WERI-Rb-1 (cell line): ENCODE measurements at regions not wholly inside any gene's neighbourhood (a gene's known extent, or its start where the extent isn't known, plus 50 kb on each side); places are given as distances from the start of the nearest gene placed in this dataset.

Experiments used
- DNase-seq: peaks from one replicate; pipeline ENCODE4 v3.0.0-alpha.2; 2020
- H3K27ac ChIP-seq: fragments of 250-450 bp; sonication (Bioruptor Pico); 2 replicates; pipeline ENCODE4 v1.5.1; 2020; ENCODE audit warnings: mild to moderate bottlenecking, moderate library complexity
- H3K27me3 ChIP-seq: fragments of 250-450 bp; sonication (Bioruptor Pico); 2 replicates; pipeline ENCODE4 v1.5.1; 2021; ENCODE audit warnings: mild to moderate bottlenecking, low read depth, moderate library complexity; ENCODE audit not compliant: insufficient read depth, severe bottlenecking
- H3K36me3 ChIP-seq: fragments of 250-450 bp; sonication (Bioruptor Pico); 2 replicates; pipeline ENCODE4 v1.5.1; 2020; ENCODE audit warnings: mild to moderate bottlenecking, moderate library complexity
- H3K4me3 ChIP-seq: 2 replicates; pipeline ENCODE4 v1.5.1; 2011; ENCODE audit warnings: low read depth, mild to moderate bottlenecking, control low read depth, low read length
- H3K9me3 ChIP-seq: fragments of 250-450 bp; sonication (Bioruptor Pico); 2 replicates; pipeline ENCODE4 v1.5.1; 2021; ENCODE audit warnings: mild to moderate bottlenecking, moderate library complexity; ENCODE audit not compliant: severe bottlenecking
- CTCF ChIP-seq: IDR thresholded peaks from 2 replicates; pipeline ENCODE4 v1.5.1; 2011; ENCODE audit warnings: low read depth, mild to moderate bottlenecking, control low read depth, inconsistent platforms, low read length

GRCh38 chr13:34506796-34507195 is 435.3 kb upstream of the NBEA start:
- TF ChIP-seq CTCF: no peak
- no peak for DNase-seq
- Histone ChIP-seq H3K27ac (no peak overlapping the region), H3K4me3 (no peak overlapping the region), H3K27me3 (no peaks in the 10 kb centered on the region), H3K36me3 (no peaks in the 10 kb centered on the region), H3K9me3 (no peaks in the 10 kb centered on the region)

- TF ChIP-seq CTCF: no peak
- H3K4me3 ChIP-seq: no peak overlapping the region
- no peak for DNase-seq
- H3K36me3 ChIP-seq: no peaks in the 10 kb centered on the region
- no peaks in the 10 kb centered on the region for H3K27me3 ChIP-seq
- no peaks in the 10 kb centered on the region for H3K9me3 ChIP-seq
- H3K27ac ChIP-seq: no peak overlapping the region
Observed at GRCh38 chr13:34507630-34508029, 434.4 kb upstream of the NBEA start.

GRCh38 chr13:34512817-34513216 is 429.3 kb upstream of the NBEA start:
- no peaks in the 10 kb centered on the region for H3K36me3 ChIP-seq
- no peak for TF ChIP-seq CTCF
- DNase-seq: no peak
- H3K27me3 ChIP-seq: no peaks in the 10 kb centered on the region
- H3K4me3 ChIP-seq: no peak overlapping the region
- no peak overlapping the region for H3K27ac ChIP-seq
- H3K9me3 ChIP-seq: no peaks in the 10 kb centered on the region

- no peak overlapping the region for H3K27ac ChIP-seq
- H3K27me3 ChIP-seq: no peaks in the 10 kb centered on the region
- no peaks in the 10 kb centered on the region for H3K36me3 ChIP-seq
- no peak overlapping the region for H3K4me3 ChIP-seq
- DNase-seq: no peak
- no peak for TF ChIP-seq CTCF
- no peaks in the 10 kb centered on the region for H3K9me3 ChIP-seq
Observed at GRCh38 chr13:34513526-34513925, 428.5 kb upstream of the NBEA start.

- no peak for TF ChIP-seq CTCF
- no peaks in the 10 kb centered on the region for H3K36me3 ChIP-seq
- no peaks in the 10 kb centered on the region for H3K9me3 ChIP-seq
- no peak overlapping the region for H3K27ac ChIP-seq
- H3K27me3 ChIP-seq: no peaks in the 10 kb centered on the region
- no peak for DNase-seq
- H3K4me3 ChIP-seq: no peak overlapping the region
Observed at GRCh38 chr13:34515201-34515600, 426.9 kb upstream of the NBEA start.

GRCh38 chr13:34521171-34521570 is 420.9 kb upstream of the NBEA start:
- no peak for TF ChIP-seq CTCF
- H3K27ac ChIP-seq: no peak overlapping the region
- no peak for DNase-seq

More at GRCh38 chr13:34521171-34521570, 420.9 kb upstream of the NBEA start:
- no peaks in the 10 kb centered on the region for H3K36me3 ChIP-seq
- no peaks in the 10 kb centered on the region for H3K9me3 ChIP-seq
- H3K27me3 ChIP-seq: no peaks in the 10 kb centered on the region
- H3K4me3 ChIP-seq: no peak overlapping the region
